Naive thymus-derived CD4-positive, alpha-beta T cell (primary cell): ENCODE measurements at regions not wholly inside any gene's neighbourhood (a gene's known extent, or its start where the extent isn't known, plus 50 kb on each side); places are given as distances from the start of the nearest gene placed in this dataset.

Source experiments
- ATAC-seq: fragments of 150-1000 bp; cut with Tn5 transposase; 2 replicates; pipeline ENCODE4 v1.10.0; 2021; ENCODE audit warnings: mild to moderate bottlenecking, moderate library complexity
- CTCF ChIA-PET: fragments of 350-600 bp; sonication (Branson Sonifier 250); formaldehyde crosslinking; loops from one replicate; lab custom pipeline; 2021; ENCODE audit warnings: antibody characterized with exemption; lab: Charles Lee
- POLR2A ChIA-PET: fragments of 350-600 bp; sonication (Branson Sonifier 250); formaldehyde crosslinking; loops from one replicate; lab custom pipeline; 2021; ENCODE audit warnings: antibody characterized with exemption, inconsistent platforms; lab: Charles Lee
- DNase-seq, 9 donors: peaks; one replicate each; pipeline versions ENCODE4 v3.0.0 to v3.0.0-alpha.2; 2020 to 2022; ENCODE audit warnings: mixed read lengths in 1 of 9
- H3K27ac ChIP-seq: one replicate; pipeline ENCODE4 v1.7.0; 2013; ENCODE audit warnings: mild to moderate bottlenecking, low read depth, low read length, moderate library complexity
- H3K27me3 ChIP-seq, 2 donors: one replicate each; pipeline ENCODE4 v1.7.0; 2013; ENCODE audit warnings: low read length in 2 of 2, mild to moderate bottlenecking in 2 of 2, moderate library complexity in 2 of 2; ENCODE audit not compliant: control insufficient read depth in 2 of 2, insufficient read depth in 2 of 2
- H3K36me3 ChIP-seq, 3 experiments: 1 replicate in 2 of 3; 2 replicates in 1 of 3; pipeline ENCODE4 v1.7.0; 2013; ENCODE audit warnings: low read length in 3 of 3, mild to moderate bottlenecking in 3 of 3, moderate library complexity in 1 of 3; ENCODE audit not compliant: insufficient read depth in 3 of 3, control insufficient read depth in 2 of 3
- H3K4me1 ChIP-seq, 2 donors: one replicate each; pipeline ENCODE4 v1.7.0; 2013; ENCODE audit warnings: low read length in 2 of 2, mild to moderate bottlenecking in 2 of 2, moderate library complexity in 1 of 2; ENCODE audit not compliant: control insufficient read depth in 2 of 2, insufficient read depth in 2 of 2
- H3K4me3 ChIP-seq: 2 replicates; pipeline ENCODE4 v1.7.0; 2013; ENCODE audit warnings: mild to moderate bottlenecking, low read length
- H3K9me3 ChIP-seq, 3 experiments: 1 replicate in 2 of 3; 2 replicates in 1 of 3; pipeline ENCODE4 v1.7.0; 2013; ENCODE audit warnings: low read length in 3 of 3; ENCODE audit not compliant: control insufficient read depth in 2 of 3
- H3K27ac Mint-ChIP-seq, 9 donors: one replicate each; pipeline ENCODE4 v1.8.0; 2020 to 2022; ENCODE audit warnings: mixed read lengths in 9 of 9, mild to moderate bottlenecking in 8 of 9, moderate library complexity in 5 of 9, inconsistent platforms in 2 of 9
- H3K27me3 Mint-ChIP-seq, 5 donors: one replicate each; pipeline ENCODE4 v1.8.0; 2021 to 2022; ENCODE audit warnings: mixed read lengths in 5 of 5, mild to moderate bottlenecking in 1 of 5
- H3K36me3 Mint-ChIP-seq, 5 donors: one replicate each; pipeline ENCODE4 v1.8.0; 2020 to 2022; ENCODE audit warnings: mixed read lengths in 5 of 5, mild to moderate bottlenecking in 3 of 5, inconsistent platforms in 1 of 5
- H3K4me1 Mint-ChIP-seq, 7 donors: one replicate each; pipeline ENCODE4 v1.8.0; 2020 to 2022; ENCODE audit warnings: mixed read lengths in 7 of 7, mild to moderate bottlenecking in 3 of 7, inconsistent platforms in 1 of 7
- H3K4me3 Mint-ChIP-seq, 10 donors: one replicate each; pipeline ENCODE4 v1.8.0; 2020 to 2022; ENCODE audit warnings: mild to moderate bottlenecking in 10 of 10, mixed read lengths in 10 of 10, moderate library complexity in 6 of 10, inconsistent platforms in 2 of 10
- H3K9me3 Mint-ChIP-seq, 11 donors: one replicate each; pipeline ENCODE4 v1.8.0; 2020 to 2022; ENCODE audit warnings: mixed read lengths in 11 of 11, mild to moderate bottlenecking in 4 of 11, inconsistent platforms in 1 of 11, moderate library complexity in 1 of 11
- intact Hi-C, 2 donors: fragments of 100-400 bp; cut with micrococcal nuclease; formaldehyde crosslinking; loops; one replicate each; pipeline ENCODE4 v1.15.1; 2023

DNA sequence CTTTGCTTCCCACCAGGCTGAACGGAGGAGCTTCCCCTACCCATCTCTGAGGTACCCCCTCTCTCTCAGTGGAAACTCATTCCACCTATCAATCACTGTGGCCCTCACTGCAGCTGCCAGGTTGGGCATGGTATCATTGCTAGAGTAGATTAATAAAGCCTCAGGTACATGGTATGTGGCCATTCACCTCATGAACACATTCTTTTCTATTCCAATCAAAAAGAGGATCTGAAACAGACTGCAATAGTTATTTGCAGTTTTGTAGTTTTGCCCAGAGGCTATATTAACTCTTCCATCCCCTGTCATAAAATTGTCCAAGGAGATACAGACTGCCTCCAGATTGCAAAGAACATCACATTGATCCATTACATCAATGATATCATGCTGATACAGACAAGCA is 85.8 kb upstream of the MVB12B start:
- Histone ChIP-seq H3K4me3 (no peak overlapping the region), H3K36me3 (no peaks in the 10 kb centered on the region), H3K4me1 (no peaks in the 10 kb centered on the region), H3K27ac (no peak overlapping the region), H3K27me3 (no peaks in the 10 kb centered on the region), H3K9me3 (peaks cover 0 to 5% (median 0%) of the 10 kb centered on the region in 3 experiments)
- DNase-seq: no peak
- no peak overlapping the region for H3K4me3 Mint-ChIP-seq
- H3K36me3 Mint-ChIP-seq: peaks cover 0 to 11% (median 4%) of the 10 kb centered on the region in 5 donors
- peaks cover 0 to 2% (median 0%) of the 10 kb centered on the region in 7 donors for H3K4me1 Mint-ChIP-seq
- POLR2A ChIA-PET: no interaction called here
- ATAC-seq: no peak
- intact Hi-C loops: no loop called here
- CTCF ChIA-PET: no interaction called here
- peaks cover 2 to 36% (median 13%) of the 10 kb centered on the region in 5 donors for H3K27me3 Mint-ChIP-seq
- peaks cover 4 to 29% (median 9%) of the 10 kb centered on the region in 11 donors for H3K9me3 Mint-ChIP-seq
- no peak overlapping the region for H3K27ac Mint-ChIP-seq

DNA sequence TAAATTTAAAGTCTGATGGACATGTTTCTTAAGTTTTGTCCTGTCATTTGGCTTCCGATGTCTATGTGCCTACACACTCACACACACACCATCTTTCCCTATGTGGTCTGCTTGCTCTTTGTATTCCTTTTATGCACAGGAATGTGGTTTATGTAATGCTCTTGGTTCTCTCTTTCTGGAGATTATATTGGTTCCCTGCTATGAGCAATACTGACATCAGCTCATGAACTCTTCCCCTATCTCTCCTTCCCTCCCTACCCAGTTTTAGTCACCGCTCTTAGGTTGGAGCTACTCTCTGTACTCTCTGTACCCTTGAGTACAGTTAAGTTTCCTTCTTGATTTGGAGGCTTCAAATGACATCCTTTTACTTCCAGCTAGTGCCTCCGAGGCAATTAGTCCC is 77.9 kb upstream of the MVB12B start:
- Mint-ChIP-seq H3K36me3 (peaks cover 0 to 14% (median 4%) of the 10 kb centered on the region in 5 donors), H3K4me3 (no peak overlapping the region), H3K4me1 (no peaks in the 10 kb centered on the region), H3K27ac (no peak overlapping the region), H3K9me3 (peaks cover 4 to 44% (median 15%) of the 10 kb centered on the region in 11 donors), H3K27me3 (peaks cover 25 to 45% (median 40%) of the 10 kb centered on the region in 5 donors)
- no peak overlapping the region for H3K4me3 ChIP-seq
- no peaks in the 10 kb centered on the region for H3K36me3 ChIP-seq
- ChIA-PET POLR2A (no interaction called here), CTCF (no interaction called here)
- intact Hi-C loops: no loop called here
- H3K27me3 ChIP-seq: no peaks in the 10 kb centered on the region
- peaks cover 0 to 5% (median 0%) of the 10 kb centered on the region in 3 experiments for H3K9me3 ChIP-seq
- no peak for DNase-seq
- H3K4me1 ChIP-seq: no peaks in the 10 kb centered on the region
- H3K27ac ChIP-seq: no peak overlapping the region
- no peak for ATAC-seq

DNA sequence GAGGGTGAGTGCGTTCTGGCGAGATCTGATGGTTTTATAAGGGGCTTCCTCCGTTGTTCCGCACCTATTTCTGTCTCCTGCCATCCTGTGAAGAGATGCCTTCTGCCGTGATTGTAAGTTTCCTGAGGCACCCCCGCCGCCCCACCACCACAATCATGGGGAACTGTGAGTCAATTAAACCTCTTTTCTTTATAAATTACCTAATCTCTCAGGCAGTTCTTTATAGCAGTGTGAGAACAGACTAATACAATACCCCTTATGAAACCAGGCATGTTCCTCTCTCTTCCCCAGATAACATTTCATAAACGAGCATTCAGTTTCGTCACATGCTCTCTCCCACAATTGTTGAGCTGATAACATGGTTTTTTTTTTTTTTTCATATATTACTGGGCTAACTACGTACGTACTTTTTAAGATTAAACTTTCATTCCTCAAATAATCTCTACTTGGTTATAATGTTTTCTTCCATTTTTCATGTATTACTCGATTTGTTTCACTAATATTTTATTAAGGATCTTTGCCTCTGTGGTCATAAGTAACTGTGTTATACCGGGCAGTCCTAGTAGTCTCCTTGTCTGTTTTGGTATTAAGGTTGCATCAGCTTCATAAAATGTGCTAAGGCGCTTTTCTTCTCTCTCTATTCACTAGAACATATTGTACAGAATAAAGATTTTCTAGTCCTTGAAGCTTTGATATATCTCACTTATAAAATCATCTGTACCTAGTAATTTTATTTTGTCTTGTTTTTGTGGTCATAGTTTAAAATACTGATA is 64.9 kb upstream of the MVB12B start:
- ChIA-PET POLR2A (no interaction called here), CTCF (interaction anchor here (0.6 kb wide), 1 partner anchor 12 kb away, joined by 3 read pairs; no protein-coding TSS in a partner anchor)
- no peaks in the 10 kb centered on the region for H3K27me3 ChIP-seq
- no peak overlapping the region for H3K4me3 Mint-ChIP-seq
- no peaks in the 10 kb centered on the region for H3K36me3 ChIP-seq
- H3K27ac Mint-ChIP-seq: no peak overlapping the region
- intact Hi-C loops: no loop called here
- DNase-seq: no peak
- peaks cover 22 to 62% (median 44%) of the 10 kb centered on the region in 5 donors for H3K27me3 Mint-ChIP-seq
- H3K27ac ChIP-seq: no peak overlapping the region
- H3K36me3 Mint-ChIP-seq: no peaks in the 10 kb centered on the region
- H3K4me1 ChIP-seq: no peaks in the 10 kb centered on the region
- peaks cover 0 to 3% (median 0%) of the 10 kb centered on the region in 3 experiments for H3K9me3 ChIP-seq
- H3K4me3 ChIP-seq: no peak overlapping the region
- peaks cover 0 to 9% (median 8%) of the 10 kb centered on the region in 7 donors for H3K4me1 Mint-ChIP-seq
- ATAC-seq: no peak
- H3K9me3 Mint-ChIP-seq: peaks cover 0 to 18% (median 7%) of the 10 kb centered on the region in 11 donors

DNA sequence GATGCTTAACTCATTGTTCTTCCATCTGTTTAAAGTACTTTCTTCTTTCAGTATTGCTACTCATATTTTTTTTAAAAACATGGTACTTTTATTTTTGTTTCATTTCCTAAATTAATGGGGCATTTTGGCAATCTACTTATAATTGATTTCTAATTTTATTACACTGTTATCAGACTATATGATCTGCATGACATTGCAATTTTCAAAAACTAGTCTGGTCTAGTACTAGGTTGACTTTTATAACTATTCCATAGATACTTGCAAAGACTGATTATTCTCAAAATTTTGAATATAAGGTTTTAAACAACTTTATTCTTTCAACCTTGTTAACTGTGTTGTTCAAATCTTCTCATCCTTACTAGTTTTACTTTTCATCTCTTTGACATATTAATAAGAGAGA is 63.9 kb upstream of the MVB12B start:
- Mint-ChIP-seq H3K4me3 (no peak overlapping the region), H3K27me3 (peaks cover 22 to 52% (median 39%) of the 10 kb centered on the region in 5 donors), H3K36me3 (no peaks in the 10 kb centered on the region), H3K27ac (no peak overlapping the region), H3K4me1 (peaks cover 0 to 9% (median 8%) of the 10 kb centered on the region in 7 donors), H3K9me3 (peaks cover 0 to 18% (median 7%) of the 10 kb centered on the region in 11 donors)
- ChIA-PET POLR2A (no interaction called here), CTCF (interaction anchor here (0.6 kb wide), 1 partner anchor 11 kb away, joined by 3 read pairs; no protein-coding TSS in a partner anchor)
- H3K4me1 ChIP-seq: no peaks in the 10 kb centered on the region
- H3K36me3 ChIP-seq: no peaks in the 10 kb centered on the region
- intact Hi-C loops: no loop called here
- no peak for ATAC-seq
- H3K27me3 ChIP-seq: no peaks in the 10 kb centered on the region
- no peak for DNase-seq
- peaks cover 0 to 3% (median 0%) of the 10 kb centered on the region in 3 experiments for H3K9me3 ChIP-seq
- no peak overlapping the region for H3K4me3 ChIP-seq
- no peak overlapping the region for H3K27ac ChIP-seq

DNA sequence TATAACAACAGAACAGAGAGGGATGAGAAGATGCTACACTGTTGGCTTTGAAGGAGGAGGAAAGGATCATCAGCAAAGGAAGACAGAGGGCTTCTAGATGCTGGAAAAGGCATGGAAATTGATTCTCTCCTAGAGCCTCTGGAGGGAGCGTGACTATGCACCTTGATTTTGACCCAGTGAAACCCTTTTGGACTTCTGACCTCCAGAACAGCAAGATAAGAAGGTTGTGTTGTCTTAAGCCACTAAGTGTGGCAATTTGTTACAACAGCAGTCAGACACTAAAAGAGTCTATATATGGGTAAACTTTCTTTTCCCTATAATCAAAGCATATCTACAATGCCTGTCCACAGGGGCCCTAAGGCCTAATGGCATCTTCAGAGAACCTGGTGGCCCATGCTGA is 56.1 kb upstream of the MVB12B start:
- POLR2A ChIA-PET: no interaction called here
- ATAC-seq (no peak), DNase-seq (no peak)
- no peak overlapping the region for H3K4me3 ChIP-seq
- intact Hi-C loops: no loop called here
- peaks cover 0 to 4% (median 0%) of the 10 kb centered on the region in 5 donors for H3K36me3 Mint-ChIP-seq
- H3K9me3 Mint-ChIP-seq: peaks cover 0 to 17% (median 3%) of the 10 kb centered on the region in 11 donors
- H3K4me1 ChIP-seq: no peaks in the 10 kb centered on the region
- no peaks in the 10 kb centered on the region for H3K27me3 ChIP-seq
- CTCF ChIA-PET: interaction anchor here (0.6 kb wide), 1 partner anchor 1564 kb away, joined by 5 read pairs; no protein-coding TSS in a partner anchor
- no peaks in the 10 kb centered on the region for H3K4me1 Mint-ChIP-seq
- H3K9me3 ChIP-seq: no peaks in the 10 kb centered on the region
- no peak overlapping the region for H3K27ac ChIP-seq
- no peak overlapping the region for H3K27ac Mint-ChIP-seq
- H3K36me3 ChIP-seq: no peaks in the 10 kb centered on the region
- peaks cover 9 to 28% (median 14%) of the 10 kb centered on the region in 5 donors for H3K27me3 Mint-ChIP-seq
- no peak overlapping the region for H3K4me3 Mint-ChIP-seq

DNA sequence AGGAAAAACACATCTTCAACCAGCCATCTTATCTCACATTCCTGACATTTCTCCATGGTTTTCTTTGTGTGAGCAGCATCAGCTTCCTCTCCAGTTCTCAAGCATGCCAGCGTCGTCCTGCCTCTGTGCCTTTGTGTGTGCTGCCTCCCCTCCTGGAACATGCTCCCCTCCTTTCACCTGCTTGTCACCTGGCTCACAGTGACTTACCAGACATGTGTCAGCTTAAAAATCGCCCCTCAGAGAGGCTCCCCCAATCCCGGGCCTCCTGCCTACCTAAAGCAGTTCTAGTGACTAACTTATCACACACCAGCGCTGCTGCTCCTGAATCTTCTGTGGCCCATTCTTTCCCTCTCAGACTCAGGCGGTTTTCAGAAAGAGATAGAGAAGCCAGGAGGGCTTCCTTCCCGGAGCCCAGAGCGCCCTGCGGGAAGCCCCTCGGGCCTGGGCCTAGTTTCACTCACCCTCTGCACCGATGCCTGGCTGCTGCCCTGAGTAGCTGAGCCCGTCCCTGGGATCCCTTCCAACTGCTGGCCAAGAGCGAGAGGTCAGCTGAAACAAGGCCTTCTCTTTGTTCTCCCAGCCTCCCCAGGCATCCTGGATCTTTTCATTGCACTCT is 51.1 kb upstream of the MVB12B start:
- Mint-ChIP-seq H3K4me1 (no peaks in the 10 kb centered on the region), H3K9me3 (peaks cover 0 to 29% (median 7%) of the 10 kb centered on the region in 11 donors), H3K27me3 (peaks cover 15 to 38% (median 30%) of the 10 kb centered on the region in 5 donors), H3K4me3 (no peak overlapping the region), H3K36me3 (peaks cover 0 to 4% (median 0%) of the 10 kb centered on the region in 5 donors), H3K27ac (no peak overlapping the region)
- POLR2A ChIA-PET: no interaction called here
- DNase-seq (no peak), ATAC-seq (no peak)
- Histone ChIP-seq H3K4me1 (no peaks in the 10 kb centered on the region), H3K27me3 (no peaks in the 10 kb centered on the region), H3K4me3 (no peak overlapping the region), H3K9me3 (no peaks in the 10 kb centered on the region), H3K36me3 (no peaks in the 10 kb centered on the region), H3K27ac (no peak overlapping the region)
- CTCF ChIA-PET: no interaction called here
- intact Hi-C loops: no loop called here
